ENCODE measurements at regions not wholly inside any gene's neighbourhood (a gene's known extent, or its start where the extent isn't known, plus 50 kb on each side); places are given as distances from the start of the nearest gene placed in this dataset.
A peak's percentile ranks its signal among the peaks of the same experiment; 100 is the strongest.

DNA sequence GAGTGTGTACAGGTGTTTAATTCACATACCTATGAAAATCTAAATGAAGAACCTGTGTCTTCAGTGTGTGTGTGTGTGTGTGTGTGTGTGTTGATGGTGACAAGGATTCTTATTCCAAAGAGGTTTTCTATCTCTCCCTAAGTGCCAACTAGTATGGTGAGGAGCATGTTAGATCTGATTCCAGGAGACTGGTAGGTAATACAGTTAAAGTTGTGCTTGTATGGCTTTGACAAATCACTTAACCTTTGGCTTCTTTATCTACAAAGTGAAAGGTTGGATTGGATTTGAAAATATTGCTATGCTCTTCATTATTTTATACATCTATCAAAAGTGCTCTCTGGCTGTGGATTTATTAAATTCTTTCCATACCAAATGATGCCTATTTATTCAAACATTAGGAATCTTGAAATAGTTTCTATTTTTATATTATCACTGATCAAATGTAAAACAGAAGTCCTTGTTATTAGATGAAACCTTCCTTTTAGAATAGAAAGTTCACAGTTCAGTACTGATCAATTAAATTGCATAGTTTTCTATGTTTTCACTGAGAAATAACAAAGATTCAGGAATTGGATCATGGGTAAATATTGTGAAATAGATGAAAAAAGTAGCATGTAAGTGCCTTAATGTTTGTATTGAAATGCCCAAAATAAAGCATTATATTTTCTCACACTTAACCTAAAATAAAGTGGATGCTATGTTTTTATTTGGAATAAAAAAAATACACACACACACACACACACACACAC, 84.4 kb upstream of the MLIP start:
- no peaks in the 10 kb centered on the region for H3K9me3 ChIP-seq (ENCODE audit: control insufficient read depth, insufficient read depth, low read length)
- no peak overlapping the region for H3K4me3 ChIP-seq (ENCODE audit: low read depth, low read length)
- ChIA-PET POLR2A (no interaction called here), CTCF (no interaction called here)
- H3K27me3 ChIP-seq (ENCODE audit: control insufficient read depth, insufficient read depth, low read length): no peaks in the 10 kb centered on the region
- TF ChIP-seq, protein P1, sequence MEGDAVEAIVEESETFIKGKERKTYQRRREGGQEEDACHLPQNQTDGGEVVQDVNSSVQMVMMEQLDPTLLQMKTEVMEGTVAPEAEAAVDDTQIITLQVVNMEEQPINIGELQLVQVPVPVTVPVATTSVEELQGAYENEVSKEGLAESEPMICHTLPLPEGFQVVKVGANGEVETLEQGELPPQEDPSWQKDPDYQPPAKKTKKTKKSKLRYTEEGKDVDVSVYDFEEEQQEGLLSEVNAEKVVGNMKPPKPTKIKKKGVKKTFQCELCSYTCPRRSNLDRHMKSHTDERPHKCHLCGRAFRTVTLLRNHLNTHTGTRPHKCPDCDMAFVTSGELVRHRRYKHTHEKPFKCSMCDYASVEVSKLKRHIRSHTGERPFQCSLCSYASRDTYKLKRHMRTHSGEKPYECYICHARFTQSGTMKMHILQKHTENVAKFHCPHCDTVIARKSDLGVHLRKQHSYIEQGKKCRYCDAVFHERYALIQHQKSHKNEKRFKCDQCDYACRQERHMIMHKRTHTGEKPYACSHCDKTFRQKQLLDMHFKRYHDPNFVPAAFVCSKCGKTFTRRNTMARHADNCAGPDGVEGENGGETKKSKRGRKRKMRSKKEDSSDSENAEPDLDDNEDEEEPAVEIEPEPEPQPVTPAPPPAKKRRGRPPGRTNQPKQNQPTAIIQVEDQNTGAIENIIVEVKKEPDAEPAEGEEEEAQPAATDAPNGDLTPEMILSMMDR (IDR thresholded peaks at IDR 0.05; ENCODE audit: low read depth, low read length): no peak
- DNase-seq (ENCODE audit: low read depth, low spot score): no peak
- H3K27ac ChIP-seq (ENCODE audit: low read depth, low read length): no peak overlapping the region

DNA sequence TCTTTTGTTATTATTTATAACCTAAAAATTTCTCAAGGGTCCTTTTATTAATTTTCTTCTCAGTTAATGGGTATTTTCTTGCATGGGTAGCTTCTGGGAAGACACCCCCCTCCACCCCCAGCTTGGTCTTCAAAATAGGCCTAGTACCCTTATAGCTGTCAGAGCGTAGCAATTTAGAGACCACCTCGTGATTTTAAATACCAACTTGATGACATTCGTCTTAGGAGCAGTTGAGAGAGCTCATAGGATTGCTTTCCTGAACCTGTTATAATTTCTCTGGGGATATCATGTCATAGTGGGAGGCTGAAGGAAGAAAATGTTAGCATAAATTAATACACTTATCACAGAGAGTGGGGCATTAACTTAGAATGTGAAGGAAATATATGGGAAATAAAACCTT, 83.1 kb upstream of the MLIP start:
- H3K4me3 ChIP-seq (ENCODE audit: low read depth, low read length): no peak overlapping the region
- ChIA-PET POLR2A (no interaction called here), CTCF (interaction anchor here (0.6 kb wide), 1 partner anchor 21 kb away, joined by 3 read pairs; no protein-coding TSS in a partner anchor)
- no peaks in the 10 kb centered on the region for H3K9me3 ChIP-seq (ENCODE audit: control insufficient read depth, insufficient read depth, low read length)
- H3K27me3 ChIP-seq (ENCODE audit: control insufficient read depth, insufficient read depth, low read length): no peaks in the 10 kb centered on the region
- DNase-seq (ENCODE audit: low read depth, low spot score): no peak
- TF ChIP-seq, protein P1 (IDR thresholded peaks at IDR 0.05; ENCODE audit: low read depth, low read length): no peak
- H3K27ac ChIP-seq (ENCODE audit: low read depth, low read length): no peak overlapping the region

DNA sequence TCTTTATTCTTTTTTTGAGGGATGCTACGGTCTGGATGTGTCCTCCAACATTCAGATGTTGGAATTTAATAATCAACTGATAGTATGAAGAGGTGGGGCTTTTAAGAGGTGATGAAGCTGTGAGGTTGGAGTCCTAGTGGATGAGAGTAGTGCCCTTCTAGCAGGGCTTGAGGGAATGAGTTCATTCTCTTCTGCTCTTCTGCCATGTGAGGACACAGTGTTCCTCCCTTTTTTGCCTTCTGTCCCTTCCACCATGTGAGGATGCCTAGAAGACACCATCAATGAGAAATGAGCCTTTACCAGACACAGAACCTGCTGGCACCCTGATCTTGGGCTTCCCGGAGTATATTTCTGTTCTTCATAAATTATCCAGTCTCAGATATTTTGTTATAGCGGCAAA, 82.1 kb upstream of the MLIP start:
- Histone ChIP-seq H3K27me3 (ENCODE audit: control insufficient read depth, insufficient read depth, low read length) (no peaks in the 10 kb centered on the region), H3K4me3 (ENCODE audit: low read depth, low read length) (no peak overlapping the region), H3K27ac (ENCODE audit: low read depth, low read length) (no peak overlapping the region), H3K9me3 (ENCODE audit: control insufficient read depth, insufficient read depth, low read length) (no peaks in the 10 kb centered on the region)
- POLR2A ChIA-PET: no interaction called here
- CTCF ChIA-PET: no interaction called here
- TF ChIP-seq, protein P1 (IDR thresholded peaks at IDR 0.05; ENCODE audit: low read depth, low read length): no peak
- no peak for DNase-seq (ENCODE audit: low read depth, low spot score)

DNA sequence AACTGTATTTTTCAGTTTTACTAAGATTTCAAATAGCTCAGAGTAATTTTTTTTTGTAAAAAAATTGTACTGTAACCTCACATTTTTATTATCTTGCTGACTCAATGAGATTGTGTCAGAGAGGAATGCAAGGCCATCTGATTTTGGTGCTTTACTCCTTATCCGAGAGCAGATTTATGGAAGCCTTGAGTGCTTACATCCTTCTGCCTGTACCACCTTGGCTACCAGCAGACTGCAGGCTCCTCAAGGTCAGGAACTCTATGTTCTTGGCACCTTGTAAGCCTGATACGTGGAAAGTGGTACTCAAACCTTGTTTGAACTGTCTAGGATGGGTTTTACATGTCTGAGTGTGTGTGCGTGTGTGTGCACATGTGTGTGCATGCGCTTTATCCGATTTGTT, 80.1 kb upstream of the MLIP start:
- no peak overlapping the region for H3K4me3 ChIP-seq (ENCODE audit: low read depth, low read length)
- ChIA-PET POLR2A (no interaction called here), CTCF (no interaction called here)
- TF ChIP-seq, protein P1 (IDR thresholded peaks at IDR 0.05; ENCODE audit: low read depth, low read length): no peak
- no peaks in the 10 kb centered on the region for H3K27me3 ChIP-seq (ENCODE audit: control insufficient read depth, insufficient read depth, low read length)
- H3K27ac ChIP-seq (ENCODE audit: low read depth, low read length): no peak overlapping the region
- no peak for DNase-seq (ENCODE audit: low read depth, low spot score)
- no peaks in the 10 kb centered on the region for H3K9me3 ChIP-seq (ENCODE audit: control insufficient read depth, insufficient read depth, low read length)

DNA sequence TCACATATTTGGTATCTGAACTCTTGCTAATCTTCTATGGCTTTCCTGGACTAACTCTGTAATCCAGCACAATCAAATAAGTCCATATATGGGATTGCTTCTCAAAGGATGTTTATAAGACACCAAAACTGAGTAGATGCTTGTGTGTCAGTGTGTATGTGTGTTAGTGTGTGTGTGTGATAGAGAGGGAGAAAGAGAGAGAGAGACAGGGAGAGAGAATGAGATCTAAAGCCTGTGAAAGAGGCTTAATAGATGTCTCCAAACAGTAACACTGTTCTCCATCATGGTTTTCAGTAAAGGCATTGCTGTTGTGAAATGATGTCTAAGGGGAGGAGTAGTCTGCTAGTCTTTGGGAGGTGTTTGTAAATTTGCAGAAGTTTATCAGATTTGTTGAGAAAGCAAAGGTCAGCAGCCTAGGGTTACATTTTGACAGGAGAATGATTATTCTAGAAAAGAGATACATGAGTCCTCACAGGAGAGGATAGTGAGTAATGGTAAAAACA, 73.9 kb upstream of the MLIP start:
- no peak overlapping the region for H3K27ac ChIP-seq (ENCODE audit: low read depth, low read length)
- ChIA-PET POLR2A (no interaction called here), CTCF (no interaction called here)
- H3K4me3 ChIP-seq (ENCODE audit: low read depth, low read length): no peak overlapping the region
- TF ChIP-seq, protein P1 (IDR thresholded peaks at IDR 0.05; ENCODE audit: low read depth, low read length): no peak
- H3K27me3 ChIP-seq (ENCODE audit: control insufficient read depth, insufficient read depth, low read length): no peaks in the 10 kb centered on the region
- no peaks in the 10 kb centered on the region for H3K9me3 ChIP-seq (ENCODE audit: control insufficient read depth, insufficient read depth, low read length)
- DNase-seq (ENCODE audit: low read depth, low spot score): peak; percentile 27
